H1 (cell line): ENCODE measurements at regions not wholly inside any gene's neighbourhood (a gene's known extent, or its start where the extent isn't known, plus 50 kb on each side); places are given as distances from the start of the nearest gene placed in this dataset.

Experiments
- BACH1 ChIP-seq: IDR thresholded peaks from 2 replicates; pipeline ENCODE4 v1.6.1; 2012; ENCODE audit warnings: low read length, improper control_type of control experiment
- POLR2A ChIP-seq, 2 experiments: IDR thresholded peaks; 1 replicate in 1 of 2; 2 replicates in 1 of 2; pipeline ENCODE4 v1.6.1; 2011; ENCODE audit warnings: low read depth in 2 of 2, low read length in 2 of 2, mild to moderate bottlenecking in 2 of 2; ENCODE audit errors: control extremely low read depth in 1 of 2
- POLR2AphosphoS5 ChIP-seq: IDR thresholded peaks from 2 replicates; pipeline ENCODE4 v1.6.1; 2011; ENCODE audit warnings: low read depth, low read length
- RNF2 ChIP-seq: fragments of 200-900, 300-1000 bp; sonication (generic); IDR thresholded peaks from 2 replicates; pipeline ENCODE4 v1.7.1; 2016; ENCODE audit warnings: borderline replicate concordance, low read depth, mild to moderate bottlenecking, antibody characterized with exemption, low read length; ENCODE audit not compliant: poor library complexity, severe bottlenecking; ENCODE audit errors: missing control alignments
- TCF12 ChIP-seq: IDR thresholded peaks from 2 replicates; pipeline ENCODE4 v1.6.1; 2011; ENCODE audit warnings: low read depth, mild to moderate bottlenecking, low read length
- TF ChIP-seq, protein P1 (sequence below), 3 experiments: IDR thresholded peaks; 1 replicate in 2 of 3; 2 replicates in 1 of 3; pipeline versions ENCODE4 v1.5.1 to v1.6.1; 2011; ENCODE audit warnings: low read length in 3 of 3, mild to moderate bottlenecking in 3 of 3, inconsistent platforms in 2 of 3, low read depth in 1 of 3, moderate library complexity in 1 of 3; ENCODE audit not compliant: insufficient read depth in 1 of 3; ENCODE audit errors: control extremely low read depth in 1 of 3

GRCh38 chr4:107317611-107318010 is 281.5 kb upstream of the DKK2 start:
- TF ChIP-seq, protein P1, sequence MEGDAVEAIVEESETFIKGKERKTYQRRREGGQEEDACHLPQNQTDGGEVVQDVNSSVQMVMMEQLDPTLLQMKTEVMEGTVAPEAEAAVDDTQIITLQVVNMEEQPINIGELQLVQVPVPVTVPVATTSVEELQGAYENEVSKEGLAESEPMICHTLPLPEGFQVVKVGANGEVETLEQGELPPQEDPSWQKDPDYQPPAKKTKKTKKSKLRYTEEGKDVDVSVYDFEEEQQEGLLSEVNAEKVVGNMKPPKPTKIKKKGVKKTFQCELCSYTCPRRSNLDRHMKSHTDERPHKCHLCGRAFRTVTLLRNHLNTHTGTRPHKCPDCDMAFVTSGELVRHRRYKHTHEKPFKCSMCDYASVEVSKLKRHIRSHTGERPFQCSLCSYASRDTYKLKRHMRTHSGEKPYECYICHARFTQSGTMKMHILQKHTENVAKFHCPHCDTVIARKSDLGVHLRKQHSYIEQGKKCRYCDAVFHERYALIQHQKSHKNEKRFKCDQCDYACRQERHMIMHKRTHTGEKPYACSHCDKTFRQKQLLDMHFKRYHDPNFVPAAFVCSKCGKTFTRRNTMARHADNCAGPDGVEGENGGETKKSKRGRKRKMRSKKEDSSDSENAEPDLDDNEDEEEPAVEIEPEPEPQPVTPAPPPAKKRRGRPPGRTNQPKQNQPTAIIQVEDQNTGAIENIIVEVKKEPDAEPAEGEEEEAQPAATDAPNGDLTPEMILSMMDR (IDR thresholded peaks at IDR 0.05; ENCODE audit: control extremely low read depth in 1 of 3, insufficient read depth in 1 of 3, low read depth in 1 of 3, low read length in 3 of 3), result no peak
- TF ChIP-seq POLR2A (IDR thresholded peaks at IDR 0.05; ENCODE audit: control extremely low read depth in 1 of 2, low read depth in 2 of 2, low read length in 2 of 2), result no peak
- TF ChIP-seq TCF12, result no peak
- TF ChIP-seq POLR2AphosphoS5, result no peak
- no peak for TF ChIP-seq BACH1
- TF ChIP-seq RNF2, result no peak
